Thymus (tissue), 11 donors: ENCODE measurements at regions not wholly inside any gene's neighbourhood (a gene's known extent, or its start where the extent isn't known, plus 50 kb on each side); places are given as distances from the start of the nearest gene placed in this dataset.
"Not testable (repeated sequence)": the region's sequence is repeated elsewhere in the genome, so short reads cannot be mapped to it uniquely, and the experiment has no call there.

ENCODE experiments used
- DNase-seq, 9 donors: peaks; one replicate each; pipeline ENCODE4 v3.0.0-alpha.2; 2013; ENCODE audit warnings: low spot score in 9 of 9, low read depth in 6 of 9, missing footprints in 1 of 9
- H3K27ac ChIP-seq, 2 donors: one replicate each; pipeline ENCODE4 v1.5.1; 2013; ENCODE audit warnings: control low read depth in 1 of 2, low read depth in 1 of 2, low read length in 1 of 2, mild to moderate bottlenecking in 1 of 2, moderate library complexity in 1 of 2
- H3K27me3 ChIP-seq, 2 donors: one replicate each; pipeline ENCODE4 v1.5.1; 2013; ENCODE audit warnings: low read length in 1 of 2; ENCODE audit not compliant: control insufficient read depth in 2 of 2, insufficient read depth in 1 of 2
- H3K36me3 ChIP-seq, 2 donors: one replicate each; pipeline ENCODE4 v1.5.1; 2013; ENCODE audit warnings: low read length in 1 of 2, mild to moderate bottlenecking in 1 of 2, moderate library complexity in 1 of 2; ENCODE audit not compliant: control insufficient read depth in 2 of 2, insufficient read depth in 2 of 2
- H3K4me1 ChIP-seq, 2 donors: one replicate each; pipeline ENCODE4 v1.5.1; 2013; ENCODE audit warnings: low read length in 2 of 2; ENCODE audit not compliant: control insufficient read depth in 2 of 2, insufficient read depth in 2 of 2
- H3K4me3 ChIP-seq, 2 donors: one replicate each; pipeline ENCODE4 v1.5.1; 2013; ENCODE audit warnings: low read length in 2 of 2, control low read depth in 1 of 2, mild to moderate bottlenecking in 1 of 2
- H3K9me3 ChIP-seq, 2 donors: one replicate each; pipeline ENCODE4 v1.5.1; 2013; ENCODE audit warnings: low read length in 1 of 2, mild to moderate bottlenecking in 1 of 2; ENCODE audit not compliant: control insufficient read depth in 2 of 2, insufficient read depth in 1 of 2
- WGBS: extraction: QIAGEN DNeasy Blood & Tissue Kit; methylation state at CpG from one replicate; pipeline ENCODE4 v1.1.7; 2013; 5-methylcytosine and 5-hydroxymethylcytosine counted together
- donor health status: healthy.

GRCh38 chr2:138424436-138425140, 77.0 kb upstream of the SPOPL start:
- Histone ChIP-seq H3K27ac (no peak overlapping the region), H3K9me3 (no peaks in the 10 kb centered on the region), H3K4me1 (no peaks in the 10 kb centered on the region), H3K4me3 (no peak overlapping the region), H3K36me3 (no peaks in the 10 kb centered on the region), H3K27me3 (no peaks in the 10 kb centered on the region)
- 92% methylated on average over 4 of the region's 4 CpGs for WGBS
- no peak for DNase-seq

- DNase-seq, H3K4me1 ChIP-seq, H3K9me3 ChIP-seq, H3K36me3 ChIP-seq, H3K27ac ChIP-seq, H3K4me3 ChIP-seq, H3K27me3 ChIP-seq: not testable (repeated sequence)
- WGBS = 98% methylated on average over 5 of the region's 5 CpGs
These were observed 75.5 kb upstream of the SPOPL start for GRCh38 chr2:138426116-138426515.

GRCh38 chr2:138428710-138429440, 72.7 kb upstream of the SPOPL start:
- Histone ChIP-seq H3K36me3 (no peaks in the 10 kb centered on the region), H3K4me3 (no peak overlapping the region), H3K4me1 (no peaks in the 10 kb centered on the region), H3K27me3 (no peaks in the 10 kb centered on the region), H3K9me3 (no peaks in the 10 kb centered on the region), H3K27ac (no peak overlapping the region)
- DNase-seq = no peak
- WGBS = 89% methylated on average over 4 of the region's 4 CpGs

- WGBS = 72% methylated on average over 3 of the region's 3 CpGs
- no peaks in the 10 kb centered on the region for H3K4me1 ChIP-seq
- no peaks in the 10 kb centered on the region for H3K9me3 ChIP-seq
- DNase-seq = no peak
- H3K27ac ChIP-seq = no peak overlapping the region
- no peaks in the 10 kb centered on the region for H3K36me3 ChIP-seq
- H3K4me3 ChIP-seq = no peak overlapping the region
- no peaks in the 10 kb centered on the region for H3K27me3 ChIP-seq
These were observed 71.4 kb upstream of the SPOPL start for GRCh38 chr2:138430181-138430580.

- Histone ChIP-seq H3K4me3 (no peak overlapping the region), H3K27me3 (no peaks in the 10 kb centered on the region), H3K4me1 (no peaks in the 10 kb centered on the region), H3K27ac (no peak overlapping the region), H3K36me3 (no peaks in the 10 kb centered on the region), H3K9me3 (no peaks in the 10 kb centered on the region)
- DNase-seq = no peak
- WGBS = 90% methylated on average over 2 of the region's 2 CpGs
These were observed 68.6 kb upstream of the SPOPL start for GRCh38 chr2:138432971-138433370.

GRCh38 chr2:138433995-138434951, 67.3 kb upstream of the SPOPL start:
- DNase-seq = peak in 1 of 9 donors; percentile 7
- Histone ChIP-seq H3K27me3 (no peaks in the 10 kb centered on the region), H3K9me3 (no peaks in the 10 kb centered on the region), H3K36me3 (no peaks in the 10 kb centered on the region), H3K4me3 (no peak overlapping the region), H3K27ac (peak overlapping the region in 1 of 2 donors; percentile 26), H3K4me1 (no peaks in the 10 kb centered on the region)
- WGBS = 91% methylated on average over 8 of the region's 8 CpGs

GRCh38 chr2:138435701-138436100, 65.9 kb upstream of the SPOPL start:
- DNase-seq = no peak
- Histone ChIP-seq H3K4me1 (no peaks in the 10 kb centered on the region), H3K4me3 (no peak overlapping the region), H3K36me3 (no peaks in the 10 kb centered on the region), H3K9me3 (no peaks in the 10 kb centered on the region), H3K27me3 (no peaks in the 10 kb centered on the region), H3K27ac (no peak overlapping the region)
- 93% methylated on average over 1 of the region's 1 CpG for WGBS

GRCh38 chr2:138439733-138440132, 61.8 kb upstream of the SPOPL start:
- no peaks in the 10 kb centered on the region for H3K36me3 ChIP-seq
- no peaks in the 10 kb centered on the region for H3K9me3 ChIP-seq
- no peak overlapping the region for H3K27ac ChIP-seq
- no peaks in the 10 kb centered on the region for H3K4me1 ChIP-seq
- no peak for DNase-seq
- WGBS = 93% methylated on average over 2 of the region's 2 CpGs
- H3K4me3 ChIP-seq = no peak overlapping the region
- no peaks in the 10 kb centered on the region for H3K27me3 ChIP-seq

GRCh38 chr2:138440759-138441158, 60.8 kb upstream of the SPOPL start:
- no peaks in the 10 kb centered on the region for H3K36me3 ChIP-seq
- WGBS = 95% methylated on average over 1 of the region's 1 CpG
- H3K27me3 ChIP-seq = no peaks in the 10 kb centered on the region
- no peaks in the 10 kb centered on the region for H3K4me1 ChIP-seq
- no peak for DNase-seq
- no peak overlapping the region for H3K4me3 ChIP-seq
- no peaks in the 10 kb centered on the region for H3K9me3 ChIP-seq
- H3K27ac ChIP-seq = no peak overlapping the region
